ENCODE measurements at regions not wholly inside any gene's neighbourhood (a gene's known extent, or its start where the extent isn't known, plus 50 kb on each side); places are given as distances from the start of the nearest gene placed in this dataset.

- Histone ChIP-seq H3K27me3 (no peaks in the 10 kb centered on the region), H3K36me3 (no peaks in the 10 kb centered on the region), H3K9me3 (no peaks in the 10 kb centered on the region), H3K4me3 (ENCODE audit: low read depth, low read length) (no peak overlapping the region), H3K4me1 (no peaks in the 10 kb centered on the region; the same call in 1 of the 2 replicates)
- no peak for DNase-seq
- no peak for TF ChIP-seq CTCF (IDR thresholded peaks at IDR 0.05; ENCODE audit: low read depth, low read length)
Measured at GRCh38 chr11:32508780-32509179, 73.4 kb upstream of the WT1 start.

GRCh38 chr11:32500001-32500400 lies 64.7 kb upstream of the WT1 start:
- H3K36me3 ChIP-seq: no peaks in the 10 kb centered on the region
- DNase-seq: no peak
- no peak overlapping the region for H3K4me3 ChIP-seq (ENCODE audit: low read depth, low read length)
- no peaks in the 10 kb centered on the region for H3K9me3 ChIP-seq
- no peaks in the 10 kb centered on the region for H3K4me1 ChIP-seq
- H3K27me3 ChIP-seq: no peaks in the 10 kb centered on the region
- no peak for TF ChIP-seq CTCF (IDR thresholded peaks at IDR 0.05; ENCODE audit: low read depth, low read length)

- Histone ChIP-seq H3K9me3 (no peaks in the 10 kb centered on the region), H3K27me3 (no peaks in the 10 kb centered on the region), H3K36me3 (no peaks in the 10 kb centered on the region), H3K4me1 (no peaks in the 10 kb centered on the region), H3K4me3 (ENCODE audit: low read depth, low read length) (no peak overlapping the region)
- TF ChIP-seq CTCF (IDR thresholded peaks at IDR 0.05; ENCODE audit: low read depth, low read length): no peak
- no peak for DNase-seq
Measured at GRCh38 chr11:32497951-32498350, 62.6 kb upstream of the WT1 start.

GRCh38 chr11:32494629-32495028 lies 59.3 kb upstream of the WT1 start:
- Histone ChIP-seq H3K9me3 (no peaks in the 10 kb centered on the region), H3K4me1 (no peaks in the 10 kb centered on the region), H3K36me3 (no peaks in the 10 kb centered on the region), H3K4me3 (ENCODE audit: low read depth, low read length) (no peak overlapping the region), H3K27me3 (no peaks in the 10 kb centered on the region)
- no peak for TF ChIP-seq CTCF (IDR thresholded peaks at IDR 0.05; ENCODE audit: low read depth, low read length)
- no peak for DNase-seq

- Histone ChIP-seq H3K4me3 (ENCODE audit: low read depth, low read length) (no peak overlapping the region), H3K9me3 (no peaks in the 10 kb centered on the region), H3K4me1 (no peaks in the 10 kb centered on the region), H3K36me3 (no peaks in the 10 kb centered on the region), H3K27me3 (no peaks in the 10 kb centered on the region)
- no peak for TF ChIP-seq CTCF (IDR thresholded peaks at IDR 0.05; ENCODE audit: low read depth, low read length)
- no peak for DNase-seq
Measured at GRCh38 chr11:32489464-32489863, 54.1 kb upstream of the WT1 start.

GRCh38 chr11:32487270-32487669 lies 51.9 kb upstream of the WT1 start:
- no peaks in the 10 kb centered on the region for H3K4me1 ChIP-seq
- H3K9me3 ChIP-seq: no peaks in the 10 kb centered on the region
- peak; percentile 32 for TF ChIP-seq CTCF (IDR thresholded peaks at IDR 0.05; ENCODE audit: low read depth, low read length)
- no peak overlapping the region for H3K4me3 ChIP-seq (ENCODE audit: low read depth, low read length)
- H3K27me3 ChIP-seq: no peaks in the 10 kb centered on the region
- no peaks in the 10 kb centered on the region for H3K36me3 ChIP-seq
- DNase-seq: peak; percentile 6
